ENCODE measurements at regions not wholly inside any gene's neighbourhood (a gene's known extent, or its start where the extent isn't known, plus 50 kb on each side); places are given as distances from the start of the nearest gene placed in this dataset.

- Histone ChIP-seq H3K4me1 (ENCODE audit: insufficient read depth, low read length, poor library complexity, severe bottlenecking) (peaks cover 28% of the 10 kb centered on the region), H3K4me3 (ENCODE audit: low read length, poor library complexity, severe bottlenecking) (peak overlapping the region; percentile 56), H3K36me3 (ENCODE audit: insufficient read depth, low read length) (no peaks in the 10 kb centered on the region), H2AFZ (ENCODE audit: low read length) (peak overlapping the region; percentile 49), H3K9ac (ENCODE audit: low read depth, low read length, poor library complexity, severe bottlenecking) (peak overlapping the region; percentile 55), H3K9me2 (replicated peaks; ENCODE audit: low read depth, low read length) (no peaks in the 10 kb centered on the region), H3K79me2 (ENCODE audit: insufficient read depth, low read length) (no peaks in the 10 kb centered on the region), H3K9me3 (ENCODE audit: insufficient read depth, low read depth, low read length) (peaks cover 5% of the 10 kb centered on the region; the same call in 1 of the 2 replicates), H3F3A (ENCODE audit: low read depth) (peaks cover 8% of the 10 kb centered on the region; the same call in 1 of the 2 replicates), H3K27me3 (ENCODE audit: insufficient read depth, low read length, poor library complexity, severe bottlenecking) (no peaks in the 10 kb centered on the region), H3K4me2 (ENCODE audit: low read depth, low read length, poor library complexity, severe bottlenecking) (peak overlapping the region; percentile 65), H4K20me1 (ENCODE audit: insufficient read depth, low read length, poor library complexity, severe bottlenecking) (no peaks in the 10 kb centered on the region)
- no peak for TF ChIP-seq EZH2phosphoT487 (IDR thresholded peaks at IDR 0.05; ENCODE audit: borderline replicate concordance)
- no peak for TF ChIP-seq CTCF (conservative IDR thresholded peaks at IDR 0.05; ENCODE audit: low read length)
These were observed 55.4 kb upstream of the RNU6-8 start for GRCh38 chr14:32258336-32258993.

- TF ChIP-seq CTCF (conservative IDR thresholded peaks at IDR 0.05; ENCODE audit: low read length) (no peak), EZH2phosphoT487 (IDR thresholded peaks at IDR 0.05; ENCODE audit: borderline replicate concordance) (no peak)
- Histone ChIP-seq H3F3A (ENCODE audit: low read depth) (peaks cover 8% of the 10 kb centered on the region; the same call in 1 of the 2 replicates), H3K4me2 (ENCODE audit: low read depth, low read length, poor library complexity, severe bottlenecking) (peak overlapping the region; percentile 65), H4K20me1 (ENCODE audit: insufficient read depth, low read length, poor library complexity, severe bottlenecking) (no peaks in the 10 kb centered on the region), H3K9me2 (replicated peaks; ENCODE audit: low read depth, low read length) (no peaks in the 10 kb centered on the region), H3K79me2 (ENCODE audit: insufficient read depth, low read length) (no peaks in the 10 kb centered on the region), H3K9ac (ENCODE audit: low read depth, low read length, poor library complexity, severe bottlenecking) (peak overlapping the region; percentile 56), H3K36me3 (ENCODE audit: insufficient read depth, low read length) (no peaks in the 10 kb centered on the region), H3K27me3 (ENCODE audit: insufficient read depth, low read length, poor library complexity, severe bottlenecking) (no peaks in the 10 kb centered on the region), H3K4me1 (ENCODE audit: insufficient read depth, low read length, poor library complexity, severe bottlenecking) (peaks cover 28% of the 10 kb centered on the region), H3K9me3 (ENCODE audit: insufficient read depth, low read depth, low read length) (peaks cover 13% of the 10 kb centered on the region; the same call in 1 of the 2 replicates), H3K4me3 (ENCODE audit: low read length, poor library complexity, severe bottlenecking) (peak overlapping the region; percentile 56), H2AFZ (ENCODE audit: low read length) (no peak overlapping the region)
These were observed 56.4 kb upstream of the RNU6-8 start for GRCh38 chr14:32259368-32260013.

- no peak overlapping the region for H2AFZ ChIP-seq (ENCODE audit: low read length)
- H3K9ac ChIP-seq (ENCODE audit: low read depth, low read length, poor library complexity, severe bottlenecking), result no peak overlapping the region
- no peak for TF ChIP-seq EZH2phosphoT487 (IDR thresholded peaks at IDR 0.05; ENCODE audit: borderline replicate concordance)
- no peak for TF ChIP-seq CTCF (conservative IDR thresholded peaks at IDR 0.05; ENCODE audit: low read length)
- H3K79me2 ChIP-seq (ENCODE audit: insufficient read depth, low read length), result no peaks in the 10 kb centered on the region
- H3K9me3 ChIP-seq (ENCODE audit: insufficient read depth, low read depth, low read length), result peaks cover 29% of the 10 kb centered on the region
- peaks cover 5% of the 10 kb centered on the region; the same call in 1 of the 2 replicates for H3F3A ChIP-seq (ENCODE audit: low read depth)
- no peaks in the 10 kb centered on the region for H3K9me2 ChIP-seq (replicated peaks; ENCODE audit: low read depth, low read length)
- H3K4me1 ChIP-seq (ENCODE audit: insufficient read depth, low read length, poor library complexity, severe bottlenecking), result peaks cover 18% of the 10 kb centered on the region
- no peak overlapping the region for H3K4me3 ChIP-seq (ENCODE audit: low read length, poor library complexity, severe bottlenecking)
- no peaks in the 10 kb centered on the region for H3K36me3 ChIP-seq (ENCODE audit: insufficient read depth, low read length)
- no peaks in the 10 kb centered on the region for H4K20me1 ChIP-seq (ENCODE audit: insufficient read depth, low read length, poor library complexity, severe bottlenecking)
- H3K27me3 ChIP-seq (ENCODE audit: insufficient read depth, low read length, poor library complexity, severe bottlenecking), result no peaks in the 10 kb centered on the region
- H3K4me2 ChIP-seq (ENCODE audit: low read depth, low read length, poor library complexity, severe bottlenecking), result no peak overlapping the region
These were observed 61.0 kb upstream of the RNU6-8 start for GRCh38 chr14:32263939-32264567.

All from Loucy (cell line).